SJSA1 (cell line): ENCODE measurements at regions not wholly inside any gene's neighbourhood (a gene's known extent, or its start where the extent isn't known, plus 50 kb on each side); places are given as distances from the start of the nearest gene placed in this dataset.

ENCODE experiments used
- DNase-seq, 2 experiments: peaks; one replicate each; pipeline ENCODE4 v3.0.0-alpha.2; 2015 to 2020; ENCODE audit warnings: low spot score in 2 of 2, low read depth in 1 of 2
- H3K27ac ChIP-seq: fragments of 250-450 bp; sonication (Bioruptor Pico); 2 replicates; pipeline ENCODE4 v1.5.1; 2020; ENCODE audit warnings: mild to moderate bottlenecking, moderate library complexity
- H3K27me3 ChIP-seq: fragments of 250-450 bp; sonication (Bioruptor Pico); replicated peaks from 2 replicates; pipeline ENCODE4 v1.5.1; 2020; ENCODE audit warnings: mild to moderate bottlenecking, moderate library complexity
- H3K36me3 ChIP-seq: fragments of 250-450 bp; sonication (Bioruptor Pico); 2 replicates; pipeline ENCODE4 v1.5.1; 2020; ENCODE audit warnings: mild to moderate bottlenecking
- H3K4me1 ChIP-seq: fragments of 250-450 bp; sonication (Bioruptor Pico); replicated peaks from 2 replicates; pipeline ENCODE4 v1.6.1; 2021; ENCODE audit warnings: mild to moderate bottlenecking
- H3K4me3 ChIP-seq: fragments of 250-450 bp; sonication (Bioruptor Pico); 2 replicates; pipeline ENCODE4 v1.5.1; 2020; ENCODE audit warnings: mild to moderate bottlenecking
- H3K9me3 ChIP-seq: fragments of 250-450 bp; sonication (Bioruptor Pico); replicated peaks from 2 replicates; pipeline ENCODE4 v1.5.1; 2020; ENCODE audit warnings: mild to moderate bottlenecking

DNA sequence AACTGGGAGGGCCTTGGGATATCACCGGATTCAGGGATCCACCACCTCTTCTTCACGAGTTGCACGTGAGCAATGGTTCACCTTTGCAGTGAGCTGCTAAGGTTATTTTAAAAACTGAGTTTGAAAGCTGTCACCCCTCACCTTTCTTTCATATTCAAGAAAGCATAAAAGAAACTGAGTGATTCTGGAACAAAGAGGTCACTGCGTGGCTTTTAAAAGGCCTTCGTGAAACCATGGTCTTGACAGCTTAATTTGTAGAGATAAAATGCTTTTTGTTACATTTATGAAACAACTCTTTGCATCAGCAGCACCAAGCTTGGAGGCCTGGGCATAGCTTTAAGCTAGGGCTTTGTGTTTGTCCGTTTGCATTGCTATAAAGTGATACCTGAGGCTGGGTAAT lies 101.4 kb upstream of the NECTIN1 start:
- Histone ChIP-seq H3K36me3 (no peaks in the 10 kb centered on the region), H3K4me3 (no peak overlapping the region), H3K27me3 (no peaks in the 10 kb centered on the region), H3K9me3 (no peaks in the 10 kb centered on the region), H3K4me1 (no peaks in the 10 kb centered on the region), H3K27ac (no peak overlapping the region)
- DNase-seq, result no peak

DNA sequence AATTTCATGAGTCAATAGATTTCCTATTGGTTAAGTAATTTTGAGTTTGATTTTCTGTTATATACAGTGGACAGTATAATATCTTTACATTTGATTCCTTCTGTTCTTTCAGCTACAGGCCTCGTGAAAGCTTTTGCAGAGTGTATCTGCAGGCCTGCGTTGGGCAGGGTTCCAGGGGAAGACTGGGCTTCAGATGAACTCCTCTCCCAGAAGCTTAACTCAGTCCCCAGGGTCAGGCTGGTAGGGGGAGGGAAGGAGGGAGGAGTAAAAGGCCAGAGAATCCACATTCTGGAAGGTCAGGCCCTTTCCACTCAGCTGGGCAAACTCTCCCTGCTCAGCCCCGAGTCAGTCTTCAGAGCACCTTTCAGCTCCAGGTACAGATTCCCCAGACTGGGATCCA lies 100.4 kb upstream of the NECTIN1 start:
- H3K9me3 ChIP-seq, result no peaks in the 10 kb centered on the region
- DNase-seq, result no peak
- H3K4me3 ChIP-seq, result no peak overlapping the region
- no peaks in the 10 kb centered on the region for H3K27me3 ChIP-seq
- H3K36me3 ChIP-seq, result no peaks in the 10 kb centered on the region
- no peaks in the 10 kb centered on the region for H3K4me1 ChIP-seq
- H3K27ac ChIP-seq, result no peak overlapping the region

DNA sequence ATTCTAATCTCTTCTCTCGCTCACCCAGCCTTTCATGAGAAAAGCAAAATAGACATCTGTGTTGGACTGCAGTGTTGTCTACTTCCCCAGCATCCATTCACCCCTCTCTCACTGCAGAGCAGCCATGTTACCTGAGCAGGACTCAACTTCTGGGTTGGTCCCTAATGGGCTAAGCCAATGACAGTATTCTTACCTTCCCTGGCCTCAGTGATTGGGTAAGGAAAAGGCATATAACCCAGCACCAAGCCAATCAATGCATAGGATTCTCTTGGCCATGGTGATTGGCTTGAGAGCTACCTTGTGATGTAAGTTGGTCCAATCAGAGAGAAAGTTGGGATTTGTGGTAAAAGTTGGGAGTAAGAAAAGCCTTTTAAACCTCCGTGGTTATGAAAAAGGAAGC lies 99.8 kb upstream of the NECTIN1 start:
- DNase-seq, result no peak
- H3K27ac ChIP-seq, result no peak overlapping the region
- no peaks in the 10 kb centered on the region for H3K36me3 ChIP-seq
- no peaks in the 10 kb centered on the region for H3K27me3 ChIP-seq
- no peak overlapping the region for H3K4me3 ChIP-seq
- H3K9me3 ChIP-seq, result no peaks in the 10 kb centered on the region
- H3K4me1 ChIP-seq, result no peaks in the 10 kb centered on the region

DNA sequence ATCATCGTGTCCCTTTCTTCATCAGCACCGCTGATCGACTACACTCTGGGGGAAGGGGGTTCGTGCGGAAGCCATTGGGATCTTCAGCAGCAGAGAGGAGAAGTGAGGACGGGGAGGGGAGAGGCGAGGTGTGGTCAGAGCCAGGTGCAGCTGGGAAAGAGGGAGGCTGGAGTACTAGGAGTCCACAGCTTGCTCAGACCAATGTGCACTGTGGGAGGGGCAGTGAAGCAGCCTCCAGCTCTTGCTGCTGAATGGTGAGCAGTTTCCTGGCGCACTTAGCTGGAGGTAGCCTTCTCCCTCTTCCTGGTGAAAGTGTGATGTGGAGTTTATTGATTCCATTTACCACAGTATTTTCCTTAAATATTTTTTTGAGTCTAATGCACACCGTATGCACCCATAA lies 99.0 kb upstream of the NECTIN1 start:
- H3K4me3 ChIP-seq, result no peak overlapping the region
- H3K36me3 ChIP-seq, result no peaks in the 10 kb centered on the region
- H3K27me3 ChIP-seq, result no peaks in the 10 kb centered on the region
- no peak overlapping the region for H3K27ac ChIP-seq
- no peaks in the 10 kb centered on the region for H3K4me1 ChIP-seq
- no peaks in the 10 kb centered on the region for H3K9me3 ChIP-seq
- no peak for DNase-seq

DNA sequence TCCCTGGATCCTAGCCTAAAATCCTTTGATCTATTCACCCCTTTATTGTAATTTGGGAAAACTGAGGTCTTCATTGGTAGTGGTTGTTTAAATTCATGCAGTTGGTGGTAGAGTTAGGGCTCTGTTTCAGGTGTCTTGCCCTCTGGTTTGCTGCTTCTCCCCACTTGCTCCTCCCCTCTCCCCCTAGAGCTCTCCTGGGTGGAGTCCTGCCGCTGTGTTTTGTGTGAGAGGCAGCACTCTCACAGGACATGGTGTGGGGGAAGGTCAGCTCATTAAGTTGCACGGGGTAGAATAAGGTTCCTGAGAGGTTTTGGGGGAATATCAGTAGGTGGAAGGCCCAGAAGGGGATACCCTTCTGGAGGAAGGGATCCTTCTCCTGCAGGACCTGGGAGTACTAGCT lies 98.1 kb upstream of the NECTIN1 start:
- H3K36me3 ChIP-seq, result no peaks in the 10 kb centered on the region
- H3K9me3 ChIP-seq, result no peaks in the 10 kb centered on the region
- no peak overlapping the region for H3K27ac ChIP-seq
- DNase-seq, result no peak
- no peaks in the 10 kb centered on the region for H3K27me3 ChIP-seq
- no peak overlapping the region for H3K4me3 ChIP-seq
- H3K4me1 ChIP-seq, result no peaks in the 10 kb centered on the region

DNA sequence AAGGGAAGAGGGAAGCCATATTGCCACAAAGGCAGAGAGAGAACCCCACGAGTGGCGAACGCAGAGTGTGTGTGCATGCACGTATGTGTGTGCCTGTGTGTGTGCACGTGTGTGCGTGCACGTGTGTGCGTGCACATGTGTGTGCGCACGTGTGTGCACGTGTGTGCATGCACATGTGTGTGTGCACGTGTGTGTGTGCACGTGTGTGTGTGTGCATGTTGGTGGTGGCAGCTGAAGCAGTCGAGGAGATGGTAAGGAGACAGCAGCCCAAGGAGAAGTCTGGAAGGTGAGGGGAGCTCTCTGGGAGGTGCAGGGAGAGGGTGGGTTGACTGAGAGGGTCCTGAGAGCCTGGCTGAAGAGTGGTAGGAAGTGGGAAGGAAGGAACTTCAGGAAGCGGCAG lies 94.1 kb upstream of the NECTIN1 start:
- H3K36me3 ChIP-seq, result no peaks in the 10 kb centered on the region
- DNase-seq, result no peak
- no peaks in the 10 kb centered on the region for H3K4me1 ChIP-seq
- no peaks in the 10 kb centered on the region for H3K9me3 ChIP-seq
- H3K27ac ChIP-seq, result no peak overlapping the region
- H3K4me3 ChIP-seq, result no peak overlapping the region
- no peaks in the 10 kb centered on the region for H3K27me3 ChIP-seq

DNA sequence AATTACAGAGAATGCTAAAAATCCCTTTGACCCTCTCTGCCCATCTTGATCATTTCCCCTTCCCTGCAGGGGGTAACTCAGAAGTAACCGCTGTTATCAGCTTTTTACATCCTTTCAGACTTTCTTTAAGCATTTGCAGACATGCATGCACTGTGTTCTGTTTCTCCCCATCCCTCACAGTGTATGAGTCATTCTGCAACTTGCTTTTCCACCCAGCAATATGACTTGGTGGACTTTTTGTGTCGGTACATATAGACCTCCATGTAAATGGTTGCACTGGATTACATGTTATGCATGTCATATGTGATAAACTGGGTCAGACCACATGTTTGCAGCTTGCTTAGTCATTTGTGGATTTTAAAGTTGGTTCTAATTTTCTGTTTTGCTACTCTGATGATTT lies 87.7 kb upstream of the NECTIN1 start:
- H3K27ac ChIP-seq, result no peak overlapping the region
- no peaks in the 10 kb centered on the region for H3K36me3 ChIP-seq
- no peaks in the 10 kb centered on the region for H3K9me3 ChIP-seq
- H3K4me1 ChIP-seq, result no peaks in the 10 kb centered on the region
- no peaks in the 10 kb centered on the region for H3K27me3 ChIP-seq
- no peak for DNase-seq
- H3K4me3 ChIP-seq, result no peak overlapping the region

DNA sequence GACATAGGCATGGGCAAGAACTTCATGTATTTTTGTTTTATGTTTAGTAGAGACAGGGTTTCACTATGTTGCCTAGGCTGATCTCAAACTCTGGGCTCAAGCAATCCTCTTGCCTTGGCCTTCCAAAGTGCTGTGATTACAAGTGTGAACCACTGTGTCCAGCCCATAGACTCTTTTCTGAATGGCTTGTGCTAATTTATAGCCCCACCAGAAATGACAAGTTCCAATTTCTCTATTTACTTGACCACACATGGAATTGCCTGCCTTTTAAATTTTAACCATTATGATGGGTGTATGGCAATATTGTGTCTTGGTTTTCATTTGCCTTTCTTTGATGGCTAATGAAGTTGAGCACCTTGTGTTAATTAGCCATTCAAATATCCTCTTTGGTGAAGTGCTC lies 85.8 kb upstream of the NECTIN1 start:
- no peaks in the 10 kb centered on the region for H3K9me3 ChIP-seq
- no peaks in the 10 kb centered on the region for H3K36me3 ChIP-seq
- no peaks in the 10 kb centered on the region for H3K27me3 ChIP-seq
- H3K4me1 ChIP-seq, result no peaks in the 10 kb centered on the region
- no peak overlapping the region for H3K27ac ChIP-seq
- no peak for DNase-seq
- no peak overlapping the region for H3K4me3 ChIP-seq

DNA sequence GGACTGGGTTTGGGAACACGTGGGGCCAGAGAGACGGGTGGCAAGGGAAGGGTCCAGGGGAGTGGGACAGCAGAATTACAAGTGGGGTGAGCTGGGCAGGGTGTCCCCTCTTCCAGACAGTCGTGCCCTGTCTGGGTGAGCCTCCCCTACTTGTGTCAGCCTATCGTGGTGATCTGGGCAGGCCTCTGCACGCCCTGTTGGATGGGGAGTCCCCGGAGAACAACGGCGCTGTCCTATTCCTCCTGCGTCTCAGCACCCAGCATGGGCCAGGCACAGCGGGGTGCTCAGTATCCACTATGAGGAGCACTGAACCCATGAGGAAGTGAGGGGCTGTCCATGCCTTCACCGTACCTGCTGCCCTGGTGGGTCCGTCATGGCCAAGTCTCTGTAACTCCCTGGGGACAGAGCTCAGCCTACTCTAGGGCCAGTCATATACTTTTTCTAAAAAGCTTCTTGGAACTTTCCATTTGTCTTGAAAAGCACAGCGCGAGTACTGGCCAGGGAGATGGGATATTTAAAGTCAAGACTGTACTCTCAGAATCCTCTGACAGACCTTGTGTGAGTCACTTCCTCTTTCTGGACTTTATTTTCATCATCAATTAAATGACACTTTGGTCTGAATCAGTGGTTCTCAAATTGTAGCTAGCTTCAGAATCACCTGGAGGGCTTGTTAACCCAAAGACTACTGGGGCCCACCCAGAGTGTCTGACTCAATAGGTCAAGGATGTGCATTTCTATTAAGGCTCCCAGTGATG lies 81.7 kb upstream of the NECTIN1 start:
- Histone ChIP-seq H3K36me3 (no peaks in the 10 kb centered on the region), H3K27ac (no peak overlapping the region), H3K4me3 (no peak overlapping the region), H3K4me1 (no peaks in the 10 kb centered on the region), H3K9me3 (no peaks in the 10 kb centered on the region), H3K27me3 (no peaks in the 10 kb centered on the region)
- no peak for DNase-seq

DNA sequence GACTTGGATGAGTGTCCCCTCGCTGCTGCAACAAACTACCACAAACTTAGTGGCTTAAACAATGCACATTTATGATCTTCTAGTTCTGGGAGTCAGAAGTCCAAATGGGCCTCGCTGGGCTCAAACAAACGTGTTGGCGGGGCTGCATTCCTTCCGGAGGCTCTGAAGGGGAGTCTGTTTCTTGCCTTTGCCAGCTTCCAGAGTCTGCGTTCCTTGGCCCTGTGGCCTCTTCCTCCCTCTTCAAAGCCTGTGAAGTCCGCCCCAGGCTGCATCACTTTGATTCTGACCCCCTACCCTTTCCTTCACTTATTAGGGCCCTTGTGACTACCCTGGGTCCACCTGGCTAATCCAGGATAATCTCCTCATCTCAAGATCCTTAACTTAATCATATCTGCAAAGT lies 80.3 kb upstream of the NECTIN1 start:
- H3K27ac ChIP-seq, result no peak overlapping the region
- no peak overlapping the region for H3K4me3 ChIP-seq
- no peaks in the 10 kb centered on the region for H3K9me3 ChIP-seq
- no peak for DNase-seq
- no peaks in the 10 kb centered on the region for H3K27me3 ChIP-seq
- H3K36me3 ChIP-seq, result no peaks in the 10 kb centered on the region
- no peaks in the 10 kb centered on the region for H3K4me1 ChIP-seq

DNA sequence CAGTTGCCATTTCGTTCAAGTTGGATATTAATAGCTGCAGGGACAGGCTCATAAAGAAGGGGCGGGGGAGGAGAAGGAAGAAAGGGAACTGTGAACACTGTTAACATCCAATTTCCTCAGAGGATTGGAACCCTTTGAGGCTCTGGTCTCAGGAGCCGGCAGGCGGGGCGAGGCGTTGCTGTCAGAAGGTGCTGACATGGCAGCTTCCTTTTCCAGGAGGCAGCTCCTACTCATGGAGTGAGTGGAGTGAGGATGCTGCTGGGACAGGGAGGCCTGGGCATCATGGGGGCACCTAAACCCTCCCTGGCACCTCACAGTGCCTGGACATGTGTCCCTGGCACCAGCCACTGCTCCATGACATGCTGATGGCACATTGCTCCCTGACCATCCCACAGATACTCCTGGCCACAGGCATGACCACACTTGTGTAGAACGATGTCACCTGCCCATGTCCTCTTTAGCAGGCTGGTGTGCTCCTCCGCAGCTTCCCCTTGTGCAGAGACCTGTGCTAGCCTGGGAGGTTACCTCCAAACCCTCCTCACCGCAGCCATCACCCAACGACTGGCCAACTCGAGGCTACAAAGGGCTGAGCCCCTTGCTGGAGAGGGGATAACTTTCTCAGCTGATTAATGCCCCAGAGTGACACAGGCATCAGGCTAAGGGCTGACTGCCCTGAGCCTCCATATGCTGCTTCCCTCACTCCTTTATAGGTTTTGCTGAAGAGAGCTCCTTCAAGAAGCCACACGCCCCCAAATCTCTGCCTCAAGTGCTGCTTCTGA lies 79.6 kb upstream of the NECTIN1 start:
- H3K4me3 ChIP-seq, result no peak overlapping the region
- H3K4me1 ChIP-seq, result no peaks in the 10 kb centered on the region
- no peaks in the 10 kb centered on the region for H3K36me3 ChIP-seq
- no peak overlapping the region for H3K27ac ChIP-seq
- H3K27me3 ChIP-seq, result no peaks in the 10 kb centered on the region
- no peak for DNase-seq
- H3K9me3 ChIP-seq, result no peaks in the 10 kb centered on the region

DNA sequence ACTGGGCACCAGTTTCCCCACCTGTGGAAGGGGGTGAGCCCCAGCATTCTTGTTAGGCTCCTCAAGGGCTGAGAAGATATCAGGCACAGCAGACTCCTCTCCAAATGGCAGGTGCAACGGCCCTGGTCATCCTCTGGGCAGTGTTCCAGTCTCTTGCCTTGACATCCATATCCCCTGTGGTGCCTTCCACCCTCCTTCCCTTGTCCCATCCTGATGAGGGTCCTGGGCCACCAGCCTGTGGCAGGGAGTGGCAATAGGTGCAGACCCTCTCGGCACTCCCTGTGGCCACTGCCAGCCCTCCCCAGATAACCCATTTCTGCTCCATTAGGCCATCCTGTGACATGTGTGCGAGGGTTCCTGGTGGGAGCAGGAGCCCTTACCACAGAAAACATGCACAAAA lies 78.8 kb upstream of the NECTIN1 start:
- H3K9me3 ChIP-seq, result no peaks in the 10 kb centered on the region

DNA sequence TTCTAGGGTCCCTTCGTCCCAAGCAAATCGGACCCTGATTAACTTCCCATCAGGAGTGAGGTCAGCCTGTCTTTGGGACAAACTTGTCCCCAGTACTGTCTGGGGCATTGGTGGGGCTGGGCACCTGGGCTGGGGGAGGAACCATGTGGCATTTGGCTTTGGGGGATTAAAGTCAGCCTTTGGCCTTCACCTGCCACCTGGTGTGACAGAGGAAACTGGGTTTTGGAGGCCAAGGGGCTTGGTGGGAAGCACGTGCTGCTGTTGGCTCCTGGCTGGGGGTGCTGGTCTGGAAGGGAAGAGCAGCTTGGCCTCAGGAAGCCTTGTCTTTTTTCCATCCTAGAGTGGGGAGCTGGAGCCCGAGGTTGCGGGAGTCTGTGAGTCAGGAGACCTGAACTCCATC lies 78.4 kb upstream of the NECTIN1 start:
- Histone ChIP-seq H3K4me1 (no peaks in the 10 kb centered on the region), H3K9me3 (no peaks in the 10 kb centered on the region), H3K27ac (no peak overlapping the region), H3K27me3 (no peaks in the 10 kb centered on the region), H3K36me3 (no peaks in the 10 kb centered on the region), H3K4me3 (no peak overlapping the region)
- no peak for DNase-seq

More for the DNA sequence above, 78.8 kb upstream of the NECTIN1 start:
- H3K27me3 ChIP-seq, result no peaks in the 10 kb centered on the region
- no peaks in the 10 kb centered on the region for H3K36me3 ChIP-seq
- DNase-seq, result no peak
- H3K27ac ChIP-seq, result no peak overlapping the region
- H3K4me1 ChIP-seq, result no peaks in the 10 kb centered on the region
- H3K4me3 ChIP-seq, result no peak overlapping the region

DNA sequence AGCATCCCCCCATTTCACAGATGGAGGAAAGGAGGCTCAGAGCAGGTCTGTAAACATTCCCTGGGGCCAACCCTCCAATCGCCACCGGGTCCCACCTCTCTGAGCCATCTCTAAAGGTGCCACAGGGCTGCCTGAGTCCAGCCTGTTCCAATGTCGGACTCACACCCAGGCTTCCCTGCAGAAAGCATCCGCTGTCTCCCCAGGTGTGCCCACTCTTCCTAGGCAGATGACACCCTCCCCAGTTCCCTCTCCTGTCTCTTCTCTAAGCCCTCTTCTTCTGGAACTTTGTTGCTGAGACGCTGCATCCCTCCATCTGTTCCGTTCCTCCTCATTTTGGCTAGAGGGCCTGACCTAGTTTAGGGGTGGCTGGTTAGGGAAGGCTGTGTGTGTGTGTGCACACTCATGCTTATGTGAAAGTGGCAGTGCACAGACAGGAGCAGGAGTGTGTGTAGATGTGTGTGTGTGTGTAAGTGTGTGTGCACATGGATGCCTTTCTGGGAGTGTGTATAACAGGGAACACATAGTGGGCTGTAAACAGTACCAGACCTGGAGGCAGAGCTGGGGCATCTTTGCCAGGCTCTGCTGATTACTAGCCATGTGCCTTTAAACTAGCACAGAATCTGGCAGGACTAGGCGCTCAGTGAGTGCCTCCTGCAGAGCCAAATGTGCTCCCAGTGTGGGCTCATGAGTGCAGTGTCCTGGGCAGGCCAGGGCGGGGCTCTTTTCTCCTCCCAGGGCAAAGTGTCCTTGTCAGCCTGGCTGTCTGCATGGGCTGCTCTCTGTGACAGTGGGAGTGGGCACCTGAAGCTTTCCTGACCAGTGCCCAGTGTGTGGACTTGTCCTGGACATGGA lies 77.3 kb upstream of the NECTIN1 start:
- no peak for DNase-seq
- Histone ChIP-seq H3K27me3 (no peaks in the 10 kb centered on the region), H3K4me3 (no peak overlapping the region), H3K36me3 (no peaks in the 10 kb centered on the region), H3K9me3 (no peaks in the 10 kb centered on the region), H3K27ac (no peak overlapping the region), H3K4me1 (no peaks in the 10 kb centered on the region)
